ENCODE measurements at regions not wholly inside any gene's neighbourhood (a gene's known extent, or its start where the extent isn't known, plus 50 kb on each side); places are given as distances from the start of the nearest gene placed in this dataset.
"Not testable (repeated sequence)": the region's sequence is repeated elsewhere in the genome, so short reads cannot be mapped to it uniquely, and the experiment has no call there.

DNA sequence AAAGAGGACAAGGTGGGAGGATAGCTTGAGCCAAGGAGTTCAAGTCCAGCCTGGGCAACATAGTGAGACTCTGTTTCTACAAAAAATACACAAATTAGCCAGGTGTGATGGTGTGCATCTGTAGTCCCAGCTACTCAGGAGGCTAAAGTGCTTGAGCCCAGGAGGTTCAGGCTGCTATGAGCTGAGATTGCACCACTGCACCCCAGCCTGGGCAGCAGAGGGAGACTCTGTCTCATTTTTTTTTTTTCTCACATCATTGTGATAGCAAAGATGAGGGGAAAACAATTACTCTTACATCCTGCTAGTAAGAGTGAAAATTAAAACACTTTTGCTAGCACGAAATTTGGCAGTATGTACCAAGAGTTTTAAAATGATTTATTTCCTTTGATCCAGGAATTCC lies 463.7 kb downstream of the TMEM135 start:
- peaks cover 3% of the 10 kb centered on the region for H3K9me3 Mint-ChIP-seq
- H3K4me3 Mint-ChIP-seq = no peak overlapping the region
- Histone ChIP-seq H3K9me3 (ENCODE audit: low read depth) (no peaks in the 10 kb centered on the region), H3K27ac (no peak overlapping the region), H3K79me2 (ENCODE audit: low read depth) (no peaks in the 10 kb centered on the region), H3F3A (ENCODE audit: low read depth) (no peaks in the 10 kb centered on the region), H3K9ac (no peak overlapping the region), H4K20me1 (ENCODE audit: low read depth) (no peaks in the 10 kb centered on the region), H3K27me3 (no peaks in the 10 kb centered on the region), H3K4me3 (no peak overlapping the region), H3K4me1 (no peaks in the 10 kb centered on the region), H3K36me3 (no peaks in the 10 kb centered on the region), H2AFZ (replicated peaks) (no peak overlapping the region), H3K4me2 (no peak overlapping the region)
- peaks cover 6% of the 10 kb centered on the region for H3K27me3 Mint-ChIP-seq (ENCODE audit: insufficient read depth, low read depth)
- H3K36me3 Mint-ChIP-seq = no peaks in the 10 kb centered on the region
- no peak overlapping the region for H3K27ac Mint-ChIP-seq
- DNase-seq (ENCODE audit: low spot score) = no peak
- TF ChIP-seq CTCF (IDR thresholded peaks at IDR 0.05) = peak; percentile 22
- TF ChIP-seq EZH2 (IDR thresholded peaks at IDR 0.05) = no peak
- no peaks in the 10 kb centered on the region for H3K4me1 Mint-ChIP-seq

DNA sequence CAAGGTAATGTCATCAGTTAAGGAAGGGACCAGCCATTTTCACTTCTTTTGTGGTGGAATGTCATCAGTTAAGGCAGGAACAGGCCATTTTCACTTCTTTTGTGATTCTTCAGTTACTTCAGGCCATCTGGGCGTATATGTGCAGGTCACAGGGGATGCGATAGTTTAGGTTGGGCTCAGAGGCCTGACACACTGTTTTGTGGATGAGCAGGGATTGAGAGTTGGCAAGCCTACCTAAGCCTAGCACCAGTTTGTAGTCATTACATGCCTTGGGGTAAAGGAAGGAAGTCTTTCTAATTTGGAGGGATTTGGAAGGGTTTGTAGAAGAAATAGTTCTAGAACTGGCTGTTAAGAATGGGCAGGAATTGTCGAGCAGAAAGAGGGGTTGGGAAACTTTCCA lies 457.2 kb downstream of the TMEM135 start:
- H3K27me3 Mint-ChIP-seq (ENCODE audit: insufficient read depth, low read depth); H3K79me2 ChIP-seq (ENCODE audit: low read depth); H3K27ac ChIP-seq; H2AFZ ChIP-seq (replicated peaks); DNase-seq (ENCODE audit: low spot score); H3K36me3 Mint-ChIP-seq; H3K27me3 ChIP-seq; H3K9me3 ChIP-seq (ENCODE audit: low read depth); H3K36me3 ChIP-seq; H3F3A ChIP-seq (ENCODE audit: low read depth); H3K4me2 ChIP-seq; H3K4me3 ChIP-seq; H4K20me1 ChIP-seq (ENCODE audit: low read depth); H3K9ac ChIP-seq; H3K27ac Mint-ChIP-seq: not testable (repeated sequence)
- H3K4me3 Mint-ChIP-seq = peak overlapping the region; percentile 3
- H3K4me1 Mint-ChIP-seq = peaks cover 23% of the 10 kb centered on the region
- H3K4me1 ChIP-seq = peaks cover 11% of the 10 kb centered on the region
- peaks cover 12% of the 10 kb centered on the region for H3K9me3 Mint-ChIP-seq

DNA sequence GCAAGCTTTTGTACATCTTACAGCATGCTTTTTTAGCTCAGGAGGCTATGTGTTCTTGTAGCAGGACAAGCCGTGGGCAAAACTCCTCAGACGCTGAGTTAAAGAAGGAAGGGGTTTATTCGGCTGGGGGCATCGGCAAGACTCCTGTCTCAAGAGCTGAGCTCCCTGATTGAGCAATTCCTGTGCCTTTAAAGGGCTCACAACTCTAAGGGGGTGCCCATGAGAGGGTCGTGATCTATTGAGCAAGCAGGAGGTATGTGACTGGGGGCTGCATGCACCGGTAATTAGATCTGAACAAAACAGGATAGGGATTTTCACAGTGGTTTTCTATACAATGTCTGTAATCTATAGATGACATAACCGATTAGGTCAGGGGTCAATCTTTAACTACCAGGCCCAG lies 456.3 kb downstream of the TMEM135 start:
- H2AFZ ChIP-seq (replicated peaks); H3K9me3 ChIP-seq (ENCODE audit: low read depth); H3K9ac ChIP-seq; H3K27ac Mint-ChIP-seq; H3K36me3 Mint-ChIP-seq; H3K4me3 Mint-ChIP-seq; DNase-seq (ENCODE audit: low spot score); H3F3A ChIP-seq (ENCODE audit: low read depth); H3K27me3 ChIP-seq; H3K79me2 ChIP-seq (ENCODE audit: low read depth); H4K20me1 ChIP-seq (ENCODE audit: low read depth); H3K4me3 ChIP-seq; H3K36me3 ChIP-seq; H3K27ac ChIP-seq; H3K27me3 Mint-ChIP-seq (ENCODE audit: insufficient read depth, low read depth): not testable (repeated sequence)
- H3K4me1 ChIP-seq = peaks cover 11% of the 10 kb centered on the region
- peaks cover 13% of the 10 kb centered on the region for H3K9me3 Mint-ChIP-seq
- H3K4me2 ChIP-seq = peak overlapping the region; percentile 16
- H3K4me1 Mint-ChIP-seq = peaks cover 23% of the 10 kb centered on the region

GRCh38 chr11:87493516-87493915 lies 455.8 kb downstream of the TMEM135 start:
- H3K79me2 ChIP-seq (ENCODE audit: low read depth) = no peaks in the 10 kb centered on the region
- peaks cover 23% of the 10 kb centered on the region for H3K4me1 Mint-ChIP-seq
- H3K27ac ChIP-seq = no peak overlapping the region
- peaks cover 6% of the 10 kb centered on the region for H3F3A ChIP-seq (ENCODE audit: low read depth)
- H3K9ac ChIP-seq = no peak overlapping the region
- no peak overlapping the region for H3K4me3 Mint-ChIP-seq
- H3K27me3 ChIP-seq = no peaks in the 10 kb centered on the region
- no peak overlapping the region for H3K4me3 ChIP-seq
- H3K4me2 ChIP-seq = peak overlapping the region; percentile 16
- peaks cover 13% of the 10 kb centered on the region for H3K9me3 Mint-ChIP-seq
- no peaks in the 10 kb centered on the region for H3K9me3 ChIP-seq (ENCODE audit: low read depth)
- H3K27ac Mint-ChIP-seq = no peak overlapping the region
- no peak for TF ChIP-seq EZH2phosphoT487 (IDR thresholded peaks at IDR 0.05)
- no peak for TF ChIP-seq CTCF (IDR thresholded peaks at IDR 0.05)
- no peak for TF ChIP-seq EZH2 (IDR thresholded peaks at IDR 0.05)
- peaks cover 3% of the 10 kb centered on the region for H3K27me3 Mint-ChIP-seq (ENCODE audit: insufficient read depth, low read depth)
- H3K36me3 Mint-ChIP-seq = peaks cover 2% of the 10 kb centered on the region
- peak; percentile 43 for DNase-seq (ENCODE audit: low spot score)
- H2AFZ ChIP-seq (replicated peaks) = no peak overlapping the region
- H3K4me1 ChIP-seq = peaks cover 11% of the 10 kb centered on the region
- H4K20me1 ChIP-seq (ENCODE audit: low read depth) = no peaks in the 10 kb centered on the region
- no peaks in the 10 kb centered on the region for H3K36me3 ChIP-seq
